ENCODE measurements at regions not wholly inside any gene's neighbourhood (a gene's known extent, or its start where the extent isn't known, plus 50 kb on each side); places are given as distances from the start of the nearest gene placed in this dataset.

DNA sequence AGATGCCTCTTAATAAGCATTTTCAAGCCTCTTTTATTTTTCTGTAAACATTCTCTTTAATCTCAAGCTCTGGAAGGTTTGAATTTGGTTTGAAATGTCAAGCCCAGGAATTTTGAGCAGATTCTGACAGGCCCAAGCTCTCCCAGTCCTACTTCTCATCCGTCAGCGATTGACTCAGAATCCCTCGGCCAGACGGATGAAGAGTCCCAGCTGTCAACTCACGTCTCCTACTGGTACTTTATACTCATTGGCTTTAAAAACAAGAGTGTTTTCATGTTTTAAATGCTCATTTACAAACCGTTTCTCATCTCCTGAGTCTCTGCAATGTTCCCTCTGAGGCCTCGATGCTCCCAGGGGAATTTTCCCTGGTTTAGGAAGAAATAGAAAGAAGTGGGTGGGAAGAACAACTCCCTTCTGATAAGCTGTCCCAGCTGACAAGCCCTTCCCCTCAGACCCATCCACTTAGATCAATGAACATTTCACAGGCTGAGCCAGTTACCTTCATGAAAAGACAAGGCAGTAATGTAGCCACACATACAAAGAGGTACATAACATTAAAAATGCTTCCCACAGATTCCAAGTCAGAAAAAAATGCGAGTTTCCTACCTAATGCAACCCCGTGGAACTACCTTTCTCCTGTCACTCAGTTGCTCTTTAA lies 478.2 kb upstream of the DPH6 start:
- TF ChIP-seq, protein P1, sequence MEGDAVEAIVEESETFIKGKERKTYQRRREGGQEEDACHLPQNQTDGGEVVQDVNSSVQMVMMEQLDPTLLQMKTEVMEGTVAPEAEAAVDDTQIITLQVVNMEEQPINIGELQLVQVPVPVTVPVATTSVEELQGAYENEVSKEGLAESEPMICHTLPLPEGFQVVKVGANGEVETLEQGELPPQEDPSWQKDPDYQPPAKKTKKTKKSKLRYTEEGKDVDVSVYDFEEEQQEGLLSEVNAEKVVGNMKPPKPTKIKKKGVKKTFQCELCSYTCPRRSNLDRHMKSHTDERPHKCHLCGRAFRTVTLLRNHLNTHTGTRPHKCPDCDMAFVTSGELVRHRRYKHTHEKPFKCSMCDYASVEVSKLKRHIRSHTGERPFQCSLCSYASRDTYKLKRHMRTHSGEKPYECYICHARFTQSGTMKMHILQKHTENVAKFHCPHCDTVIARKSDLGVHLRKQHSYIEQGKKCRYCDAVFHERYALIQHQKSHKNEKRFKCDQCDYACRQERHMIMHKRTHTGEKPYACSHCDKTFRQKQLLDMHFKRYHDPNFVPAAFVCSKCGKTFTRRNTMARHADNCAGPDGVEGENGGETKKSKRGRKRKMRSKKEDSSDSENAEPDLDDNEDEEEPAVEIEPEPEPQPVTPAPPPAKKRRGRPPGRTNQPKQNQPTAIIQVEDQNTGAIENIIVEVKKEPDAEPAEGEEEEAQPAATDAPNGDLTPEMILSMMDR (conservative IDR thresholded peaks at IDR 0.05 in 1 of 2, IDR thresholded peaks at IDR 0.05 in 1 of 2; ENCODE audit: low read depth in 1 of 2, low read length in 2 of 2): no peak
- TF ChIP-seq EZH2 (IDR thresholded peaks at IDR 0.05; ENCODE audit: low read length, missing control alignments): no peak
